Fibroblast of lung (primary cell): ENCODE measurements at regions not wholly inside any gene's neighbourhood (a gene's known extent, or its start where the extent isn't known, plus 50 kb on each side); places are given as distances from the start of the nearest gene placed in this dataset.

Experiments
- DNase-seq, 2 donors: peaks; one replicate each; pipeline versions ENCODE4 v3.0.0 to v3.0.0-alpha.2; 2010; ENCODE audit warnings: low read depth in 2 of 2
- H2AFZ ChIP-seq: 2 replicates; pipeline ENCODE4 v1.5.1; 2012; ENCODE audit warnings: low read length, control low read depth, inconsistent platforms
- H3K27ac ChIP-seq: 2 replicates; pipeline ENCODE4 v1.5.1; 2011; ENCODE audit warnings: low read length, control low read depth; ENCODE audit not compliant: insufficient read depth
- H3K27me3 ChIP-seq: 2 replicates; pipeline ENCODE4 v1.5.1; 2011; ENCODE audit warnings: mild to moderate bottlenecking, low read length; ENCODE audit not compliant: control insufficient read depth, insufficient read depth
- H3K36me3 ChIP-seq: 2 replicates; pipeline ENCODE4 v1.5.1; 2011; ENCODE audit warnings: low read length; ENCODE audit not compliant: control insufficient read depth, insufficient read depth
- H3K4me1 ChIP-seq: 2 replicates; pipeline ENCODE4 v1.5.1; 2011; ENCODE audit warnings: low read length; ENCODE audit not compliant: control insufficient read depth, insufficient read depth; ENCODE audit errors: extremely low read depth
- H3K4me2 ChIP-seq: 2 replicates; pipeline ENCODE4 v1.5.1; 2011; ENCODE audit warnings: low read length, control low read depth; ENCODE audit not compliant: insufficient read depth; ENCODE audit errors: extremely low read depth
- H3K4me3 ChIP-seq, 4 experiments: fragments of 200-600 bp in 1 of 4; sonication (generic) in 1 of 4; replicated peaks in 1 of 4; 2 replicates each; pipeline ENCODE4 v1.5.1; 2011 to 2016; ENCODE audit warnings: low read length in 4 of 4, low read depth in 3 of 4, mild to moderate bottlenecking in 3 of 4, control low read depth in 2 of 4, inconsistent platforms in 1 of 4, mixed read lengths in 1 of 4; ENCODE audit not compliant: insufficient read depth in 1 of 4; ENCODE audit errors: control extremely low read depth in 1 of 4
- H3K79me2 ChIP-seq: 2 replicates; pipeline ENCODE4 v1.5.1; 2012; ENCODE audit warnings: mild to moderate bottlenecking, low read length, inconsistent platforms; ENCODE audit not compliant: control insufficient read depth, insufficient read depth
- H3K9ac ChIP-seq: 2 replicates; pipeline ENCODE4 v1.5.1; 2011; ENCODE audit warnings: mild to moderate bottlenecking, low read length, control low read depth; ENCODE audit not compliant: insufficient read depth
- H3K9me3 ChIP-seq: 2 replicates; pipeline ENCODE4 v1.5.1; 2012; ENCODE audit warnings: low read depth, low read length; ENCODE audit not compliant: control insufficient read depth, insufficient read depth
- H4K20me1 ChIP-seq: 2 replicates; pipeline ENCODE4 v1.5.1; 2011; ENCODE audit warnings: low read length; ENCODE audit not compliant: control insufficient read depth, insufficient read depth; ENCODE audit errors: extremely low read depth
- EZH2 ChIP-seq: IDR thresholded peaks from 2 replicates; pipeline ENCODE4 v1.5.1; 2012; ENCODE audit warnings: low read length, control low read depth, mild to moderate bottlenecking; ENCODE audit errors: missing control alignments
- TF ChIP-seq, protein P1 (sequence below), 2 donors: IDR thresholded peaks in 1 of 2; conservative IDR thresholded peaks in 1 of 2; 1 replicate in 1 of 2; 2 replicates in 1 of 2; pipeline ENCODE4 v1.5.1; 2011 to 2012; ENCODE audit warnings: low read length in 2 of 2, control low read depth in 1 of 2, inconsistent platforms in 1 of 2, low read depth in 1 of 2, mild to moderate bottlenecking in 1 of 2

DNA sequence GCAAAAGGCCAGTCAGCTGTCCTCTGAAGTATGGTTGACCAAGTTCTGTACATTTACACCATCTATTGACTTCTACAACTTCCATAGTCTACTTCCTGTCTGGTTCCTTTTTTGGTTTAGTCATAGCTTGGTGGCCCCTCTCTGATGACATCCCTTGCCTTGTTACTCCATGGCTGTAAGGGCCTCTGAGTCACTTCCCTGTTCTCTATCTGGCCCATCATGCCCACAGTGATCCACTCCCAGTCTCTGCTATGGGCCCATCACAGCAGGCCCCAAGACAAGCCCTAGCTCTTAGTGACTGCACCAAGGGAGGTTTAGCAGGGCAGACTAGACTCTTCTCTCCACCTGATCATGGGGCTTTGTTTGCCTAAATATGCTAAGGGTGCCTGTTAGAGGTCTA lies 441.6 kb downstream of the HACE1 start:
- no peak overlapping the region for H2AFZ ChIP-seq
- H3K27me3 ChIP-seq = no peaks in the 10 kb centered on the region
- no peaks in the 10 kb centered on the region for H3K36me3 ChIP-seq
- TF ChIP-seq, protein P1, sequence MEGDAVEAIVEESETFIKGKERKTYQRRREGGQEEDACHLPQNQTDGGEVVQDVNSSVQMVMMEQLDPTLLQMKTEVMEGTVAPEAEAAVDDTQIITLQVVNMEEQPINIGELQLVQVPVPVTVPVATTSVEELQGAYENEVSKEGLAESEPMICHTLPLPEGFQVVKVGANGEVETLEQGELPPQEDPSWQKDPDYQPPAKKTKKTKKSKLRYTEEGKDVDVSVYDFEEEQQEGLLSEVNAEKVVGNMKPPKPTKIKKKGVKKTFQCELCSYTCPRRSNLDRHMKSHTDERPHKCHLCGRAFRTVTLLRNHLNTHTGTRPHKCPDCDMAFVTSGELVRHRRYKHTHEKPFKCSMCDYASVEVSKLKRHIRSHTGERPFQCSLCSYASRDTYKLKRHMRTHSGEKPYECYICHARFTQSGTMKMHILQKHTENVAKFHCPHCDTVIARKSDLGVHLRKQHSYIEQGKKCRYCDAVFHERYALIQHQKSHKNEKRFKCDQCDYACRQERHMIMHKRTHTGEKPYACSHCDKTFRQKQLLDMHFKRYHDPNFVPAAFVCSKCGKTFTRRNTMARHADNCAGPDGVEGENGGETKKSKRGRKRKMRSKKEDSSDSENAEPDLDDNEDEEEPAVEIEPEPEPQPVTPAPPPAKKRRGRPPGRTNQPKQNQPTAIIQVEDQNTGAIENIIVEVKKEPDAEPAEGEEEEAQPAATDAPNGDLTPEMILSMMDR (conservative IDR thresholded peaks at IDR 0.05 in 1 of 2, IDR thresholded peaks at IDR 0.05 in 1 of 2; ENCODE audit: low read depth in 1 of 2, low read length in 2 of 2) = no peak
- no peak for TF ChIP-seq EZH2
- no peak overlapping the region for H3K9ac ChIP-seq
- H3K4me3 ChIP-seq = no peak overlapping the region
- no peaks in the 10 kb centered on the region for H4K20me1 ChIP-seq
- no peak overlapping the region for H3K27ac ChIP-seq
- H3K9me3 ChIP-seq = no peaks in the 10 kb centered on the region
- no peaks in the 10 kb centered on the region for H3K4me1 ChIP-seq
- H3K79me2 ChIP-seq = no peaks in the 10 kb centered on the region
- DNase-seq = no peak
- H3K4me2 ChIP-seq = no peak overlapping the region

DNA sequence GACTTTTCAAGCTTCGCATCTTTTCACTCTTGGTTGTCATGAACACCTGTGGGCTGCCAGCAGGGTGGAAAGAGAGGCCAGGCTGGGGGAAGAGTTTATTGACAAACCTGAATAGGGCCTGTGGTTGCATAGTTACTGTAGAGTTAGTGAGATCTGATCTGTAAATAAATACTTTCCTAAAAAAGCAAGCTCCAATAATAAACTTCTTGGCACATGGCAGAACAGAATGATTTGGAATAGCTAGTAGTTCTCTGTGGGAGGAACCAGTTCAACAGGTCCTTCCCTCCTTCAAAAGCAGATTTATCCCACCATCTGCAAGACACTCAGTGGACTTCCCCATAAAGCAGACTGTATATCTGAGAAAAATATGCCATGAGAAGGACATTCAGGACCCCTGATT lies 445.0 kb downstream of the HACE1 start:
- Histone ChIP-seq H3K79me2 (no peaks in the 10 kb centered on the region), H3K4me1 (no peaks in the 10 kb centered on the region), H3K9ac (no peak overlapping the region), H3K27ac (no peak overlapping the region), H3K36me3 (no peaks in the 10 kb centered on the region), H4K20me1 (no peaks in the 10 kb centered on the region), H3K4me2 (no peak overlapping the region), H2AFZ (no peak overlapping the region), H3K4me3 (no peak overlapping the region), H3K27me3 (no peaks in the 10 kb centered on the region), H3K9me3 (no peaks in the 10 kb centered on the region)
- TF ChIP-seq, protein P1 (conservative IDR thresholded peaks at IDR 0.05 in 1 of 2, IDR thresholded peaks at IDR 0.05 in 1 of 2; ENCODE audit: low read depth in 1 of 2, low read length in 2 of 2) = no peak
- no peak for TF ChIP-seq EZH2
- no peak for DNase-seq

- Histone ChIP-seq H3K4me3 (no peak overlapping the region), H3K9me3 (no peaks in the 10 kb centered on the region), H3K27me3 (no peaks in the 10 kb centered on the region), H3K9ac (no peak overlapping the region), H3K4me1 (no peaks in the 10 kb centered on the region), H4K20me1 (no peaks in the 10 kb centered on the region), H3K36me3 (no peaks in the 10 kb centered on the region), H2AFZ (no peak overlapping the region), H3K4me2 (no peak overlapping the region), H3K27ac (no peak overlapping the region), H3K79me2 (no peaks in the 10 kb centered on the region)
- TF ChIP-seq, protein P1 (conservative IDR thresholded peaks at IDR 0.05 in 1 of 2, IDR thresholded peaks at IDR 0.05 in 1 of 2; ENCODE audit: low read depth in 1 of 2, low read length in 2 of 2) = no peak
- TF ChIP-seq EZH2 = no peak
- no peak for DNase-seq
These were observed 446.0 kb downstream of the HACE1 start for GRCh38 chr6:104413767-104414166.
